NCI-H1930 (cell line): ENCODE measurements at regions not wholly inside any gene's neighbourhood (a gene's known extent, or its start where the extent isn't known, plus 50 kb on each side); places are given as distances from the start of the nearest gene placed in this dataset.

Experiments used
- DNase-seq, 2 experiments: peaks; one replicate each; lab custom pipeline; 2025; lab: John Stamatoyannopoulos, UW

GRCh38 chr2:7931808-7932207 lies 750.0 kb upstream of the ID2 start:
- no peak for DNase-seq

GRCh38 chr2:7933672-7934071 lies 748.2 kb upstream of the ID2 start:
- DNase-seq = no peak

- no peak for DNase-seq
These were observed 747.4 kb upstream of the ID2 start for GRCh38 chr2:7934476-7934875.

GRCh38 chr2:7937082-7937481 lies 744.8 kb upstream of the ID2 start:
- no peak for DNase-seq

- DNase-seq = no peak
These were observed 741.1 kb upstream of the ID2 start for GRCh38 chr2:7940723-7941122.

- no peak for DNase-seq
These were observed 738.4 kb upstream of the ID2 start for GRCh38 chr2:7943446-7943845.

GRCh38 chr2:7945026-7945425 lies 736.8 kb upstream of the ID2 start:
- DNase-seq = no peak

GRCh38 chr2:7950035-7950612 lies 731.7 kb upstream of the ID2 start:
- DNase-seq = no peak

- no peak for DNase-seq
These were observed 730.9 kb upstream of the ID2 start for GRCh38 chr2:7951001-7951400.

GRCh38 chr2:7951490-7951889 lies 730.4 kb upstream of the ID2 start:
- DNase-seq = no peak

- no peak for DNase-seq
These were observed 729.7 kb upstream of the ID2 start for GRCh38 chr2:7952046-7952745.

GRCh38 chr2:7953195-7953594 lies 728.7 kb upstream of the ID2 start:
- DNase-seq = no peak

GRCh38 chr2:7954234-7954633 lies 727.6 kb upstream of the ID2 start:
- DNase-seq = no peak

- DNase-seq = no peak
These were observed 725.6 kb upstream of the ID2 start for GRCh38 chr2:7956126-7956689.

GRCh38 chr2:7961550-7961949 lies 720.3 kb upstream of the ID2 start:
- DNase-seq = no peak

GRCh38 chr2:7962161-7962560 lies 719.7 kb upstream of the ID2 start:
- DNase-seq = no peak

- DNase-seq = no peak
These were observed 718.1 kb upstream of the ID2 start for GRCh38 chr2:7963787-7964186.

GRCh38 chr2:7966032-7966431 lies 715.8 kb upstream of the ID2 start:
- no peak for DNase-seq

GRCh38 chr2:7967707-7968405 lies 714.0 kb upstream of the ID2 start:
- no peak for DNase-seq

GRCh38 chr2:7969756-7970515 lies 711.9 kb upstream of the ID2 start:
- DNase-seq = no peak

GRCh38 chr2:7971248-7971647 lies 710.6 kb upstream of the ID2 start:
- no peak for DNase-seq

- no peak for DNase-seq
These were observed 710.0 kb upstream of the ID2 start for GRCh38 chr2:7971841-7972240.
